H1 (cell line): ENCODE measurements at regions not wholly inside any gene's neighbourhood (a gene's known extent, or its start where the extent isn't known, plus 50 kb on each side); places are given as distances from the start of the nearest gene placed in this dataset.

Experiments used
- CTCF ChIA-PET: fragments of 300-600 bp; sonication (Branson Sonifier 250); formaldehyde crosslinking; loops from one replicate; lab custom pipeline; 2021; ENCODE audit not compliant: partially characterized antibody; lab: Charles Lee
- POLR2A ChIA-PET: fragments of 300-600 bp; sonication (Branson Sonifier 250); formaldehyde crosslinking; loops from one replicate; lab custom pipeline; 2021; ENCODE audit warnings: inconsistent platforms; ENCODE audit not compliant: partially characterized antibody; lab: Charles Lee
- DNase-seq, 2 experiments: peaks; one replicate each; pipeline versions ENCODE4 v3.0.0 to v3.0.0-alpha.2; 2010 to 2022; ENCODE audit warnings: low spot score in 2 of 2, low read depth in 1 of 2, mixed read lengths in 1 of 2
- FAIRE-seq: peaks from 2 replicates; lab custom pipeline; 2011; peaks lifted over from hg19 to GRCh38; lab: Jason Lieb, UNC
- H2AFZ ChIP-seq: 2 replicates; pipeline ENCODE4 v1.8.1; 2012; ENCODE audit warnings: low read length, inconsistent platforms
- H2AK5ac ChIP-seq: 2 replicates; pipeline ENCODE4 v1.6.1; 2013; ENCODE audit warnings: low read depth, low read length
- H2BK120ac ChIP-seq: replicated peaks from 2 replicates; pipeline ENCODE3; 2013; ENCODE audit warnings: low read depth, low read length, inconsistent platforms
- H2BK12ac ChIP-seq: 2 replicates; pipeline ENCODE4 v1.6.1; 2013; ENCODE audit warnings: low read depth, low read length
- H2BK15ac ChIP-seq: 2 replicates; pipeline ENCODE4 v1.6.1; 2013; ENCODE audit warnings: low read length
- H2BK20ac ChIP-seq: 2 replicates; pipeline ENCODE4 v1.6.1; 2013; ENCODE audit warnings: low read length
- H2BK5ac ChIP-seq: 2 replicates; pipeline ENCODE4 v1.6.1; 2013; ENCODE audit warnings: low read depth, low read length
- H3K14ac ChIP-seq: 2 replicates; pipeline ENCODE4 v1.6.1; 2013; ENCODE audit warnings: inconsistent platforms; ENCODE audit not compliant: insufficient read length
- H3K18ac ChIP-seq: 2 replicates; pipeline ENCODE4 v1.6.1; 2013; ENCODE audit warnings: low read length; ENCODE audit errors: extremely low read depth
- H3K23ac ChIP-seq: 2 replicates; pipeline ENCODE4 v1.6.1; 2013; ENCODE audit warnings: inconsistent platforms; ENCODE audit not compliant: insufficient read length
- H3K23me2 ChIP-seq: 2 replicates; pipeline ENCODE4 v1.6.1; 2013; ENCODE audit warnings: low read depth, low read length
- H3K27ac ChIP-seq: 2 replicates; pipeline ENCODE4 v1.6.1; 2011; ENCODE audit warnings: low read depth, low read length, inconsistent platforms
- H3K27me3 ChIP-seq, 4 experiments: replicated peaks in 1 of 4; 1 replicate in 1 of 4; 2 replicates in 3 of 4; pipeline versions ENCODE4 v1.6.1 to v1.8.1; 2011 to 2013; ENCODE audit warnings: low read length in 3 of 4, mild to moderate bottlenecking in 3 of 4, inconsistent platforms in 2 of 4, mixed read lengths in 2 of 4, moderate library complexity in 1 of 4; ENCODE audit not compliant: control insufficient read depth in 3 of 4, insufficient read depth in 3 of 4; ENCODE audit errors: extremely low read depth in 1 of 4
- H3K36me3 ChIP-seq, 4 experiments: 2 replicates each; pipeline versions ENCODE4 v1.6.1 to v1.8.1; 2011 to 2013; ENCODE audit warnings: mild to moderate bottlenecking in 4 of 4, low read length in 3 of 4, moderate library complexity in 2 of 4, control low read depth in 1 of 4, inconsistent platforms in 1 of 4; ENCODE audit not compliant: insufficient read depth in 4 of 4, control insufficient read depth in 2 of 4
- H3K4ac ChIP-seq: replicated peaks from 2 replicates; pipeline ENCODE3; 2013; ENCODE audit warnings: low read length, low read depth, mixed read lengths, inconsistent platforms; ENCODE audit not compliant: insufficient read length
- H3K4me1 ChIP-seq, 4 experiments: replicated peaks in 1 of 4; 1 replicate in 1 of 4; 2 replicates in 3 of 4; pipeline versions ENCODE4 v1.6.1 to v1.8.1; 2011 to 2013; ENCODE audit warnings: low read length in 3 of 4, inconsistent platforms in 2 of 4, mixed read lengths in 1 of 4; ENCODE audit not compliant: insufficient read depth in 4 of 4, control insufficient read depth in 3 of 4
- H3K4me2 ChIP-seq, 2 experiments: 2 replicates each; pipeline versions ENCODE4 v1.6.1 to v1.8.1; 2011 to 2013; ENCODE audit warnings: low read depth in 2 of 2, low read length in 2 of 2, control low read depth in 1 of 2, inconsistent platforms in 1 of 2, mild to moderate bottlenecking in 1 of 2; ENCODE audit not compliant: insufficient read depth in 1 of 2
- H3K4me3 ChIP-seq, 4 experiments: fragments of 200-600, 300-600 bp in 1 of 4; sonication (generic), shearing (Covaris generic), sonication (Bioruptor Twin) in 1 of 4; 2 replicates each; pipeline versions ENCODE4 v1.5.1 to v1.8.1; 2011 to 2016; ENCODE audit warnings: low read length in 4 of 4, low read depth in 3 of 4, control low read depth in 2 of 4, inconsistent platforms in 2 of 4, mild to moderate bottlenecking in 2 of 4, mixed read lengths in 1 of 4, moderate library complexity in 1 of 4; ENCODE audit not compliant: insufficient read depth in 2 of 4; ENCODE audit errors: extremely low read depth in 1 of 4
- H3K56ac ChIP-seq: replicated peaks from 2 replicates; pipeline ENCODE3; 2013; ENCODE audit warnings: low read depth, mild to moderate bottlenecking, mixed read lengths, low read length, inconsistent platforms; ENCODE audit not compliant: insufficient read length
- H3K79me1 ChIP-seq: 2 replicates; pipeline ENCODE4 v1.6.1; 2013; ENCODE audit warnings: low read depth, low read length, control low read depth
- H3K79me2 ChIP-seq, 2 experiments: 2 replicates each; pipeline versions ENCODE4 v1.6.1 to v1.8.1; 2012 to 2013; ENCODE audit warnings: low read length in 2 of 2, mild to moderate bottlenecking in 2 of 2, inconsistent platforms in 1 of 2; ENCODE audit not compliant: insufficient read depth in 2 of 2, control insufficient read depth in 1 of 2
- H3K9ac ChIP-seq, 4 experiments: replicated peaks in 1 of 4; 1 replicate in 1 of 4; 2 replicates in 3 of 4; pipeline versions ENCODE4 v1.6.1 to v1.8.1; 2011 to 2013; ENCODE audit warnings: low read depth in 3 of 4, low read length in 3 of 4, control low read depth in 2 of 4, mild to moderate bottlenecking in 2 of 4, moderate library complexity in 2 of 4, inconsistent platforms in 1 of 4; ENCODE audit errors: extremely low read depth in 1 of 4
- H3K9me3 ChIP-seq, 2 experiments: 2 replicates each; pipeline versions ENCODE4 v1.6.1 to v1.8.1; 2012 to 2013; ENCODE audit warnings: mild to moderate bottlenecking in 2 of 2, moderate library complexity in 2 of 2, control low read depth in 1 of 2, inconsistent platforms in 1 of 2, low read depth in 1 of 2, low read length in 1 of 2, mixed read lengths in 1 of 2; ENCODE audit not compliant: insufficient read depth in 2 of 2
- H4K20me1 ChIP-seq, 2 experiments: replicated peaks in 1 of 2; 2 replicates each; pipeline versions ENCODE3 to v1.8.1; 2011 to 2013; ENCODE audit warnings: inconsistent platforms in 2 of 2, low read length in 2 of 2, mild to moderate bottlenecking in 1 of 2; ENCODE audit not compliant: insufficient read depth in 2 of 2, control insufficient read depth in 1 of 2
- H4K5ac ChIP-seq: 2 replicates; pipeline ENCODE4 v1.6.1; 2013; ENCODE audit warnings: low read length, low read depth, mixed read lengths, inconsistent platforms; ENCODE audit not compliant: insufficient read length
- H4K8ac ChIP-seq: 2 replicates; pipeline ENCODE4 v1.8.0; 2013; ENCODE audit warnings: mild to moderate bottlenecking, moderate library complexity, low read length, inconsistent platforms; ENCODE audit not compliant: insufficient read depth; ENCODE audit errors: extremely low read depth
- H4K91ac ChIP-seq: replicated peaks from 2 replicates; pipeline ENCODE3; 2013; ENCODE audit warnings: low read length, mixed read lengths, inconsistent platforms; ENCODE audit not compliant: insufficient read length
- BCL11A ChIP-seq, 2 experiments: IDR thresholded peaks; one replicate each; pipeline ENCODE4 v1.6.1; 2011; ENCODE audit warnings: low read depth in 2 of 2, low read length in 2 of 2, mild to moderate bottlenecking in 2 of 2
- CBX5 ChIP-seq: fragments of 300-800, 300-1000 bp; sonication (generic); IDR thresholded peaks from 2 replicates; pipeline ENCODE4 v1.7.1; 2016; ENCODE audit warnings: antibody characterized with exemption, low read length, low read depth
- EGR1 ChIP-seq: IDR thresholded peaks from 2 replicates; pipeline ENCODE4 v1.6.1; 2011; ENCODE audit warnings: low read depth, low read length, borderline replicate concordance
- MAFK ChIP-seq: IDR thresholded peaks from 2 replicates; pipeline ENCODE4 v1.6.1; 2012; ENCODE audit warnings: low read depth, mild to moderate bottlenecking, improper control_type of control experiment, low read length
- SAP30 ChIP-seq: fragments of 300-600 bp; sonication (generic); IDR thresholded peaks from 2 replicates; pipeline ENCODE4 v1.7.1; 2012; ENCODE audit warnings: low read length, moderate library complexity, mild to moderate bottlenecking, inconsistent platforms; ENCODE audit not compliant: insufficient read depth, insufficient replicate concordance
- SP2 ChIP-seq: IDR thresholded peaks from 2 replicates; pipeline ENCODE4 v1.6.1; 2012; ENCODE audit warnings: mild to moderate bottlenecking, low read length, inconsistent platforms
- TEAD4 ChIP-seq: IDR thresholded peaks from 2 replicates; pipeline ENCODE4 v1.6.1; 2012; ENCODE audit warnings: low read depth, low read length, inconsistent platforms, mixed read lengths
- WGBS, 2 experiments: shearing (Covaris generic) in 1 of 2; methylation state at CpG; one replicate each; pipeline versions ENCODE4 v1.1.6 to v1.1.7; 2013 to 2015; ENCODE audit warnings: low lambda C conversion rate in 2 of 2, mixed read lengths in 2 of 2, inconsistent platforms in 1 of 2, low coverage in 1 of 2, missing lambda C conversion rate in 1 of 2; ENCODE audit not compliant: insufficient replicate concordance in 2 of 2, insufficient coverage in 1 of 2, insufficient read length in 1 of 2; ENCODE audit errors: extremely low coverage in 1 of 2, missing lambda C conversion rate in 1 of 2; 5-methylcytosine and 5-hydroxymethylcytosine counted together
- TF ChIP-seq, protein P1 (sequence below): IDR thresholded peaks from 2 replicates; pipeline ENCODE4 v1.6.1; 2012; ENCODE audit warnings: inconsistent platforms
- TF ChIP-seq, protein P2 (sequence below): IDR thresholded peaks from 2 replicates; pipeline ENCODE4 v1.6.1; 2012; ENCODE audit warnings: inconsistent platforms
- TF ChIP-seq, protein P3 (sequence below), 3 experiments: IDR thresholded peaks; 1 replicate in 2 of 3; 2 replicates in 1 of 3; pipeline versions ENCODE4 v1.5.1 to v1.6.1; 2011; ENCODE audit warnings: low read length in 3 of 3, mild to moderate bottlenecking in 3 of 3, inconsistent platforms in 2 of 3, low read depth in 1 of 3, moderate library complexity in 1 of 3; ENCODE audit not compliant: insufficient read depth in 1 of 3; ENCODE audit errors: control extremely low read depth in 1 of 3
- TF ChIP-seq, protein P4 (sequence below): IDR thresholded peaks from 2 replicates; pipeline ENCODE4 v1.6.1; 2011; ENCODE audit warnings: low read depth, mild to moderate bottlenecking, low read length; ENCODE audit not compliant: insufficient read depth

DNA sequence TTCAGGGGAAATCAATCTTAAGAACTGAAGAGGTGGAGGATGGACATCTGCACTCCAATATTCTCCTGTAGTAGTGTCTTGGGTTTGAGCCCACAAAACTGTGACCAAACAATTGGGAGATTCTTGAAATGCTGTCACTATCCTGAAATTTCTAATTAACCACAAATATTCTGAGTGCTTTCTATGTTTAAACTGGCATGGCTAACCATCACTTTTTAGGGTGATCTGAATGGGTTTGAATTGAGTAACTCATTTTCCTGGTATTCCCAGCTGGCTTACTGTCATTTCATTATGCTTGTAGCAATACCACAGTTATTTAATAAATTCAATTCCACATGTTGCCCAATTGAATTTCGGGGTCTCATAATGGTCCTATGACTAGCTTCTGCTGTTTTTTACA is 216.9 kb upstream of the DCBLD2 start:
- Histone ChIP-seq H3K27me3 (no peaks in the 10 kb centered on the region), H2BK20ac (no peak overlapping the region), H3K23ac (no peak overlapping the region), H3K18ac (no peak overlapping the region), H2AFZ (no peak overlapping the region), H3K27ac (no peak overlapping the region), H2AK5ac (no peak overlapping the region), H3K4me1 (no peaks in the 10 kb centered on the region), H3K14ac (no peak overlapping the region), H2BK120ac (no peak overlapping the region), H3K36me3 (no peaks in the 10 kb centered on the region), H4K8ac (no peak overlapping the region), H3K56ac (no peak overlapping the region), H3K23me2 (no peaks in the 10 kb centered on the region), H3K4me3 (no peak overlapping the region), H3K79me1 (no peaks in the 10 kb centered on the region), H2BK5ac (no peak overlapping the region), H3K4ac (no peak overlapping the region), H4K5ac (no peak overlapping the region), H3K4me2 (no peak overlapping the region), H2BK12ac (no peak overlapping the region), H3K9me3 (no peaks in the 10 kb centered on the region), H3K79me2 (no peaks in the 10 kb centered on the region), H4K91ac (no peak overlapping the region), H4K20me1 (no peaks in the 10 kb centered on the region), H3K9ac (no peak overlapping the region), H2BK15ac (no peak overlapping the region)
- 0% methylated on average over 1 of the region's 1 CpG; no CpG with 5 or more reads in 1 of the 2 experiments for WGBS, 2 experiments
- ChIA-PET POLR2A (no interaction called here), CTCF (interaction anchor here (1.0 to 1.8 kb wide), 2 partner anchors 35 to 55 kb away, joined by 3 to 8 read pairs; no protein-coding TSS in a partner anchor)
- DNase-seq (no peak), FAIRE-seq (no peak)
- TF ChIP-seq BCL11A (IDR thresholded peaks at IDR 0.05; ENCODE audit: low read depth in 2 of 2, low read length in 2 of 2) (no peak), SAP30 (no peak), CBX5 (no peak), SP2 (no peak), TEAD4 (no peak), MAFK (no peak), EGR1 (no peak)
- TF ChIP-seq, protein P1, sequence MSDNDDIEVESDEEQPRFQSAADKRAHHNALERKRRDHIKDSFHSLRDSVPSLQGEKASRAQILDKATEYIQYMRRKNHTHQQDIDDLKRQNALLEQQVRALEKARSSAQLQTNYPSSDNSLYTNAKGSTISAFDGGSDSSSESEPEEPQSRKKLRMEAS: no peak
- TF ChIP-seq, protein P2, sequence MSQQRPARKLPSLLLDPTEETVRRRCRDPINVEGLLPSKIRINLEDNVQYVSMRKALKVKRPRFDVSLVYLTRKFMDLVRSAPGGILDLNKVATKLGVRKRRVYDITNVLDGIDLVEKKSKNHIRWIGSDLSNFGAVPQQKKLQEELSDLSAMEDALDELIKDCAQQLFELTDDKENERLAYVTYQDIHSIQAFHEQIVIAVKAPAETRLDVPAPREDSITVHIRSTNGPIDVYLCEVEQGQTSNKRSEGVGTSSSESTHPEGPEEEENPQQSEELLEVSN: no peak
- TF ChIP-seq, protein P3, sequence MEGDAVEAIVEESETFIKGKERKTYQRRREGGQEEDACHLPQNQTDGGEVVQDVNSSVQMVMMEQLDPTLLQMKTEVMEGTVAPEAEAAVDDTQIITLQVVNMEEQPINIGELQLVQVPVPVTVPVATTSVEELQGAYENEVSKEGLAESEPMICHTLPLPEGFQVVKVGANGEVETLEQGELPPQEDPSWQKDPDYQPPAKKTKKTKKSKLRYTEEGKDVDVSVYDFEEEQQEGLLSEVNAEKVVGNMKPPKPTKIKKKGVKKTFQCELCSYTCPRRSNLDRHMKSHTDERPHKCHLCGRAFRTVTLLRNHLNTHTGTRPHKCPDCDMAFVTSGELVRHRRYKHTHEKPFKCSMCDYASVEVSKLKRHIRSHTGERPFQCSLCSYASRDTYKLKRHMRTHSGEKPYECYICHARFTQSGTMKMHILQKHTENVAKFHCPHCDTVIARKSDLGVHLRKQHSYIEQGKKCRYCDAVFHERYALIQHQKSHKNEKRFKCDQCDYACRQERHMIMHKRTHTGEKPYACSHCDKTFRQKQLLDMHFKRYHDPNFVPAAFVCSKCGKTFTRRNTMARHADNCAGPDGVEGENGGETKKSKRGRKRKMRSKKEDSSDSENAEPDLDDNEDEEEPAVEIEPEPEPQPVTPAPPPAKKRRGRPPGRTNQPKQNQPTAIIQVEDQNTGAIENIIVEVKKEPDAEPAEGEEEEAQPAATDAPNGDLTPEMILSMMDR (IDR thresholded peaks at IDR 0.05; ENCODE audit: control extremely low read depth in 1 of 3, insufficient read depth in 1 of 3, low read depth in 1 of 3, low read length in 3 of 3): no peak
- TF ChIP-seq, protein P4, sequence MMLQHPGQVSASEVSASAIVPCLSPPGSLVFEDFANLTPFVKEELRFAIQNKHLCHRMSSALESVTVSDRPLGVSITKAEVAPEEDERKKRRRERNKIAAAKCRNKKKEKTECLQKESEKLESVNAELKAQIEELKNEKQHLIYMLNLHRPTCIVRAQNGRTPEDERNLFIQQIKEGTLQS: no peak
